Endothelial cell (in vitro differentiated cells): ENCODE measurements at regions not wholly inside any gene's neighbourhood (a gene's known extent, or its start where the extent isn't known, plus 50 kb on each side); places are given as distances from the start of the nearest gene placed in this dataset.

Experiments
- DNase-seq: peaks from one replicate; pipeline ENCODE4 v3.0.0; 2021; ENCODE audit warnings: low spot score
- H3K27ac Mint-ChIP-seq: one replicate; pipeline ENCODE4 v1.8.0; 2021; ENCODE audit warnings: mixed read lengths, inconsistent platforms; ENCODE audit not compliant: unreplicated experiment
- H3K27me3 Mint-ChIP-seq: one replicate; pipeline ENCODE4 v1.8.0; 2021; ENCODE audit warnings: mild to moderate bottlenecking, moderate library complexity, mixed read lengths, inconsistent platforms; ENCODE audit not compliant: unreplicated experiment
- H3K36me3 Mint-ChIP-seq: one replicate; pipeline ENCODE4 v1.8.0; 2021; ENCODE audit warnings: mild to moderate bottlenecking, low read depth, mixed read lengths, inconsistent platforms; ENCODE audit not compliant: unreplicated experiment
- H3K4me1 Mint-ChIP-seq: one replicate; pipeline ENCODE4 v1.8.0; 2021; ENCODE audit warnings: mild to moderate bottlenecking, mixed read lengths, inconsistent platforms; ENCODE audit not compliant: unreplicated experiment
- H3K4me3 Mint-ChIP-seq: one replicate; pipeline ENCODE4 v1.8.0; 2021; ENCODE audit warnings: mild to moderate bottlenecking, mixed read lengths, inconsistent platforms; ENCODE audit not compliant: unreplicated experiment
- H3K9me3 Mint-ChIP-seq: one replicate; pipeline ENCODE4 v1.8.0; 2021; ENCODE audit warnings: mixed read lengths, inconsistent platforms; ENCODE audit not compliant: unreplicated experiment
- TF ChIP-seq, protein P1 (sequence below): fragments of 200-600 bp; sonication (generic); IDR thresholded peaks from one replicate; pipeline ENCODE4 v1.5.0; 2021; ENCODE audit warnings: antibody characterized with exemption; ENCODE audit not compliant: unreplicated experiment

- Mint-ChIP-seq H3K27me3 (no peaks in the 10 kb centered on the region), H3K36me3 (no peaks in the 10 kb centered on the region), H3K27ac (no peak overlapping the region), H3K4me1 (peaks cover 5% of the 10 kb centered on the region), H3K9me3 (no peaks in the 10 kb centered on the region), H3K4me3 (no peak overlapping the region)
- TF ChIP-seq, protein P1, sequence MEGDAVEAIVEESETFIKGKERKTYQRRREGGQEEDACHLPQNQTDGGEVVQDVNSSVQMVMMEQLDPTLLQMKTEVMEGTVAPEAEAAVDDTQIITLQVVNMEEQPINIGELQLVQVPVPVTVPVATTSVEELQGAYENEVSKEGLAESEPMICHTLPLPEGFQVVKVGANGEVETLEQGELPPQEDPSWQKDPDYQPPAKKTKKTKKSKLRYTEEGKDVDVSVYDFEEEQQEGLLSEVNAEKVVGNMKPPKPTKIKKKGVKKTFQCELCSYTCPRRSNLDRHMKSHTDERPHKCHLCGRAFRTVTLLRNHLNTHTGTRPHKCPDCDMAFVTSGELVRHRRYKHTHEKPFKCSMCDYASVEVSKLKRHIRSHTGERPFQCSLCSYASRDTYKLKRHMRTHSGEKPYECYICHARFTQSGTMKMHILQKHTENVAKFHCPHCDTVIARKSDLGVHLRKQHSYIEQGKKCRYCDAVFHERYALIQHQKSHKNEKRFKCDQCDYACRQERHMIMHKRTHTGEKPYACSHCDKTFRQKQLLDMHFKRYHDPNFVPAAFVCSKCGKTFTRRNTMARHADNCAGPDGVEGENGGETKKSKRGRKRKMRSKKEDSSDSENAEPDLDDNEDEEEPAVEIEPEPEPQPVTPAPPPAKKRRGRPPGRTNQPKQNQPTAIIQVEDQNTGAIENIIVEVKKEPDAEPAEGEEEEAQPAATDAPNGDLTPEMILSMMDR = no peak
- DNase-seq = no peak
Observed at GRCh38 chr13:85537601-85538000, 261.6 kb downstream of the SLITRK6 start.

GRCh38 chr13:85536706-85537105 lies 262.5 kb downstream of the SLITRK6 start:
- TF ChIP-seq, protein P1 = no peak
- Mint-ChIP-seq H3K27ac (no peak overlapping the region), H3K9me3 (no peaks in the 10 kb centered on the region), H3K4me3 (no peak overlapping the region), H3K36me3 (no peaks in the 10 kb centered on the region), H3K4me1 (peaks cover 5% of the 10 kb centered on the region), H3K27me3 (no peaks in the 10 kb centered on the region)
- DNase-seq = no peak

- H3K36me3 Mint-ChIP-seq = no peaks in the 10 kb centered on the region
- no peak overlapping the region for H3K4me3 Mint-ChIP-seq
- TF ChIP-seq, protein P1 = no peak
Observed at GRCh38 chr13:85535316-85536084, 263.7 kb downstream of the SLITRK6 start.

DNA sequence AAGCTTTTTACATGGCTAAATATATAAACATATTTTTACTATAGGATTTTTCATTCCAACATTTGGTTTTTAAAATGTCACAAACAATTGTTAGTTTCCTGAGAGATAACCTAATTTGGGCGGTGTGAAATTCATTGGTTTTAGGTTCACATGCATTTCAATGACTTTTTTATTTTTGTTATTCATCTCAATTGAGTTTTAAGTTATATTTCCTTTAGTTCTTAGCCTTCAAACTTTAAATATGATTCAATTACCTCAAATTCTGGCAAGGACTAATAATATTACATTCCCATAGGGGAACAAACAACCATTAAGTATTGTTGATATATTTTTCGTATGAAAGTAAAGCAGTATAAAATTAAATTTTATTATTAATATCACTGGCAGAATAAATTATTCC lies 265.3 kb downstream of the SLITRK6 start:
- Mint-ChIP-seq H3K27me3 (no peaks in the 10 kb centered on the region), H3K27ac (no peak overlapping the region), H3K36me3 (no peaks in the 10 kb centered on the region), H3K4me3 (no peak overlapping the region), H3K4me1 (peaks cover 2% of the 10 kb centered on the region), H3K9me3 (no peaks in the 10 kb centered on the region)
- TF ChIP-seq, protein P1 = no peak
- DNase-seq = no peak

More at GRCh38 chr13:85535316-85536084, 263.7 kb downstream of the SLITRK6 start:
- H3K9me3 Mint-ChIP-seq = no peaks in the 10 kb centered on the region
- no peak overlapping the region for H3K27ac Mint-ChIP-seq
- H3K27me3 Mint-ChIP-seq = no peaks in the 10 kb centered on the region
- no peak for DNase-seq
- no peaks in the 10 kb centered on the region for H3K4me1 Mint-ChIP-seq

- Mint-ChIP-seq H3K36me3 (no peaks in the 10 kb centered on the region), H3K27ac (no peak overlapping the region), H3K4me3 (no peak overlapping the region), H3K9me3 (no peaks in the 10 kb centered on the region), H3K4me1 (peaks cover 2% of the 10 kb centered on the region), H3K27me3 (no peaks in the 10 kb centered on the region)
- no peak for DNase-seq
- TF ChIP-seq, protein P1 = no peak
Observed at GRCh38 chr13:85529218-85529594, 270.0 kb downstream of the SLITRK6 start.
